ENCODE measurements at regions not wholly inside any gene's neighbourhood (a gene's known extent, or its start where the extent isn't known, plus 50 kb on each side); places are given as distances from the start of the nearest gene placed in this dataset.

DNA sequence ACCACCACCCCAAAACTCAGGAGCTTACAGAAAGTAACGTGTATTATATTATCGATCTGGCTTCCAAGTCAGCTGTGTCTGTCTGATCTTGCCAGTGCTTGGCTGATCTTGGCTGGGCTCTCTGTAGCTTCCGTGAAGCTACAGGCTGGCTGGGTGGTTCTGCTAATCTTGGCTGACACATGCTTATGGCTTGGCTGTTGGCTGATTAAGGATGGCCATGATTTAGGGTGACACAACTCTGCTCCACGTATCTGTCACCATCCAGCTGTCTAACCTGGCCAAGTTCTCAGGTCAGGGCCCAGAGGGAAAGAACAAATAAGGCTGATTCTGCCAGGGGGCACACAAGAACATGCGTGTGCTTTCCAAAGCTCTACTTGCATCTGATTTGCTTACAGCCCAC lies 64.7 kb upstream of the PRL start:
- no peaks in the 10 kb centered on the region for H3K36me3 ChIP-seq
- no peak overlapping the region for H3K27ac ChIP-seq

DNA sequence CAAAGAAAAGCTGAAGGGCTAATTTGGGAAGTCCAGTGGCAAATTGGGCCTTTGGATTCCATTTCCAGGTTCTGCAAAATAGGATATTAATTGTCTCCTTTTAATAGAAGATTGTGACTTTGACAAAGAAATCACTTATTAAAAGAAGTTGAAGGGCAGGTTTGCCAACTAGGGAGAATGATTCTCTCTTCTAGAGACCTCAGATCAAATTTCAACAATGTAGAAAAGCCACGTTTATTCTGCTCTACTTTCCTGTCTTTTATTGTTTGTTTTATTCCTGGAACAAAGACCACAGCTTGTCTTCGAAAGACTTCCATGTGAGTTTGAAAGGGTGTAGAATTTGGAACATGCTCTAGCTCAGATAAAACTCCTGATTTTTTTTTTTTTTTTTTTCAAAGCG lies 65.5 kb upstream of the PRL start:
- no peaks in the 10 kb centered on the region for H3K9me3 ChIP-seq (ENCODE audit: low read depth)
- no peak for DNase-seq (ENCODE audit: low read depth in 1 of 2, low spot score in 1 of 2)
- TF ChIP-seq, protein P1, sequence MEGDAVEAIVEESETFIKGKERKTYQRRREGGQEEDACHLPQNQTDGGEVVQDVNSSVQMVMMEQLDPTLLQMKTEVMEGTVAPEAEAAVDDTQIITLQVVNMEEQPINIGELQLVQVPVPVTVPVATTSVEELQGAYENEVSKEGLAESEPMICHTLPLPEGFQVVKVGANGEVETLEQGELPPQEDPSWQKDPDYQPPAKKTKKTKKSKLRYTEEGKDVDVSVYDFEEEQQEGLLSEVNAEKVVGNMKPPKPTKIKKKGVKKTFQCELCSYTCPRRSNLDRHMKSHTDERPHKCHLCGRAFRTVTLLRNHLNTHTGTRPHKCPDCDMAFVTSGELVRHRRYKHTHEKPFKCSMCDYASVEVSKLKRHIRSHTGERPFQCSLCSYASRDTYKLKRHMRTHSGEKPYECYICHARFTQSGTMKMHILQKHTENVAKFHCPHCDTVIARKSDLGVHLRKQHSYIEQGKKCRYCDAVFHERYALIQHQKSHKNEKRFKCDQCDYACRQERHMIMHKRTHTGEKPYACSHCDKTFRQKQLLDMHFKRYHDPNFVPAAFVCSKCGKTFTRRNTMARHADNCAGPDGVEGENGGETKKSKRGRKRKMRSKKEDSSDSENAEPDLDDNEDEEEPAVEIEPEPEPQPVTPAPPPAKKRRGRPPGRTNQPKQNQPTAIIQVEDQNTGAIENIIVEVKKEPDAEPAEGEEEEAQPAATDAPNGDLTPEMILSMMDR (IDR thresholded peaks at IDR 0.05; ENCODE audit: low read depth, low read length), result no peak
- no peak overlapping the region for H3K4me3 ChIP-seq
- no peak overlapping the region for H3K27ac ChIP-seq
- H3K36me3 ChIP-seq, result no peaks in the 10 kb centered on the region
- no peaks in the 10 kb centered on the region for H3K4me1 ChIP-seq (ENCODE audit: low read depth)
- no peaks in the 10 kb centered on the region for H3K27me3 ChIP-seq

More for the DNA sequence above, 64.7 kb upstream of the PRL start:
- no peak for DNase-seq (ENCODE audit: low read depth in 1 of 2, low spot score in 1 of 2)
- TF ChIP-seq, protein P1 (IDR thresholded peaks at IDR 0.05; ENCODE audit: low read depth, low read length), result no peak
- no peak overlapping the region for H3K4me3 ChIP-seq
- H3K9me3 ChIP-seq (ENCODE audit: low read depth), result no peaks in the 10 kb centered on the region
- H3K27me3 ChIP-seq, result no peaks in the 10 kb centered on the region
- H3K4me1 ChIP-seq (ENCODE audit: low read depth), result no peaks in the 10 kb centered on the region

DNA sequence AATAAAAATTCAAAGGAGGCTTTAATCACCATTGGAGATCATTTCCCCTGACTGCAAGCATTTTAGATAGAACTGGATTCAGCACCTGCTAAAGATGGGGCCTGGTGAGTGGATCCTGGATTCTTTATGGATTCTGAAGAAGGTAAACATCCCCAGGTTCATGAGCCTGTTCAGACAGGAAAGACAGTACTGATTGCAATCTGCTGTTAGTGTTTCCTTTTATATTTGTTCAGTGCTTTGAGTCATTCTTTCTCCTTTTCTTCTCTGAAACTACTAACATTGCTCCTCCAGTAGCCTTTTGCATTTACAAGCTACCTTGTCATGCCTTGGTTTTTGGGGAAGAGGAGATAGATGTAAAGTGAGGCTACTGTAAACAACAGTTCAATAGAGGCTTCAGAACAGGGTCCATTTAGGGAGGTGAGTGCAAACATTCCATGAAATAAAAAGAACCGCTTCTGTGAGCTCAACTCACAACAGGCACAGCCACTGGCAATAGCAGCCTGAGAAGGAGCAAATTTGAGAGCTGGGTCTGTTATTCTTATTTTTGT lies 66.4 kb upstream of the PRL start:
- TF ChIP-seq, protein P1 (IDR thresholded peaks at IDR 0.05; ENCODE audit: low read depth, low read length), result no peak
- Histone ChIP-seq H3K4me1 (ENCODE audit: low read depth) (no peaks in the 10 kb centered on the region), H3K36me3 (no peaks in the 10 kb centered on the region), H3K27ac (no peak overlapping the region), H3K9me3 (ENCODE audit: low read depth) (no peaks in the 10 kb centered on the region), H3K27me3 (no peaks in the 10 kb centered on the region), H3K4me3 (no peak overlapping the region)
- DNase-seq (ENCODE audit: low read depth in 1 of 2, low spot score in 1 of 2), result no peak

DNA sequence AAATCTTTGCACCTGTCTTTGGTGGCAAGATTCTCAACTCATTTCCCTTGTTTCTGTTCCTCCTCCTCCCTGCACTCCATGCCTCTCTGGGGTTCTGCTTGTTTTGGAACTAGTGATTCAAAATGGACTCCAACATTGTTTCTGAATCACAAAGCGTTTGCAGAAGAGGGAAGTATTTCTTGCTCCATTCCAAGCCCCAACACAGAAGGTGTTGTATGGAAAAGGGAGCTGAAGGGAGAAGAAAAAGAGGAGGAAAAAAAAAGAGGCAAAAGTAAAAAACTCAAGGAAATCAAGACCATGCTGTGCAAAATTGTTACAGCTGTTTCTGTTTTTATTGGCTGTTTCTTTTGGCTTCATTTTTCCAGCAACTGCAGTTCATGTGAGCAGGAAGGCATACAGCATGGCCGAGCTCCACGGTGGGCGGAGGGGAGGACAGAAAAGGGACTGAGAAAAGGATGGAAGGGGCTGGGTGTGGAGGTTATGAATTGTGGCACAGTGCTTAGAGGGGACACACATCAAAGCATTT lies 66.9 kb upstream of the PRL start:
- Histone ChIP-seq H3K4me1 (ENCODE audit: low read depth) (no peaks in the 10 kb centered on the region), H3K27ac (no peak overlapping the region), H3K9me3 (ENCODE audit: low read depth) (no peaks in the 10 kb centered on the region), H3K36me3 (no peaks in the 10 kb centered on the region), H3K4me3 (no peak overlapping the region), H3K27me3 (no peaks in the 10 kb centered on the region)
- TF ChIP-seq, protein P1 (IDR thresholded peaks at IDR 0.05; ENCODE audit: low read depth, low read length), result no peak
- DNase-seq (ENCODE audit: low read depth in 1 of 2, low spot score in 1 of 2), result no peak

DNA sequence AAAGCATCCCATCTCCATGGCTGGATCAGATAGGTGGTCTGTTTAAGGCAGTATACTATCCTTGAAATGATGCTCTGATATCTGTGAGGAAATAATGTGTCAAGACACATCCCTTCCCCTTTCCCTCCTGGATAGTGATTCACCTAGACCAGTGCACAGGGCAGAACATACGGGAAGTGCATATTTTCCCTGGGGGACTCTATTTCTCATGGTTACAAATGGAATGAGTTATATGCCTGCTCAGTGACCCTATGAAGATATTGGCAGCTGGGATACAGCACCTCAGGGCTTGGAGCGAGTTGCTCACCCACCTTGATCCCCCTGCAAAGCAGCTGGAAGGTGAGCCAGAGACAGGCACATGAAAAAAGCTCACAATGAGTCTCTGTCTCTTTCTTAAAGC lies 67.5 kb upstream of the PRL start:
- no peak for DNase-seq (ENCODE audit: low read depth in 1 of 2, low spot score in 1 of 2)
- H3K36me3 ChIP-seq, result no peaks in the 10 kb centered on the region
- TF ChIP-seq, protein P1 (IDR thresholded peaks at IDR 0.05; ENCODE audit: low read depth, low read length), result no peak
- no peaks in the 10 kb centered on the region for H3K9me3 ChIP-seq (ENCODE audit: low read depth)
- H3K4me3 ChIP-seq, result no peak overlapping the region
- H3K27ac ChIP-seq, result no peak overlapping the region
- no peaks in the 10 kb centered on the region for H3K27me3 ChIP-seq
- H3K4me1 ChIP-seq (ENCODE audit: low read depth), result no peaks in the 10 kb centered on the region
